ENCODE measurements at regions not wholly inside any gene's neighbourhood (a gene's known extent, or its start where the extent isn't known, plus 50 kb on each side); places are given as distances from the start of the nearest gene placed in this dataset.
A peak's percentile ranks its signal among the peaks of the same experiment; 100 is the strongest.

- DNase-seq: peak; percentile 40
These were observed 577.5 kb downstream of the DIPK2A start for GRCh38 chr3:144549166-144549565.

- no peak for DNase-seq
These were observed 580.9 kb downstream of the DIPK2A start for GRCh38 chr3:144552346-144553057.

- no peak for DNase-seq
These were observed 581.7 kb downstream of the DIPK2A start for GRCh38 chr3:144553301-144553700.

- DNase-seq: no peak
These were observed 583.3 kb downstream of the DIPK2A start for GRCh38 chr3:144554889-144555288.

- no peak for DNase-seq
These were observed 584.8 kb downstream of the DIPK2A start for GRCh38 chr3:144556392-144556791.

GRCh38 chr3:144557515-144557914 is 585.9 kb downstream of the DIPK2A start:
- no peak for DNase-seq

GRCh38 chr3:144564011-144564410 is 592.4 kb downstream of the DIPK2A start:
- DNase-seq: peak; percentile 17

GRCh38 chr3:144566320-144566719 is 594.7 kb downstream of the DIPK2A start:
- no peak for DNase-seq

- no peak for DNase-seq
These were observed 598.0 kb downstream of the DIPK2A start for GRCh38 chr3:144569651-144570050.

GRCh38 chr3:144583871-144584270 is 612.2 kb downstream of the DIPK2A start:
- no peak for DNase-seq

GRCh38 chr3:144585408-144585807 is 613.8 kb downstream of the DIPK2A start:
- no peak for DNase-seq

- DNase-seq: no peak
These were observed 614.3 kb downstream of the DIPK2A start for GRCh38 chr3:144585953-144586352.

- no peak for DNase-seq
These were observed 614.8 kb downstream of the DIPK2A start for GRCh38 chr3:144586382-144586781.

GRCh38 chr3:144590854-144591253 is 619.2 kb downstream of the DIPK2A start:
- no peak for DNase-seq

- DNase-seq: no peak
These were observed 622.3 kb downstream of the DIPK2A start for GRCh38 chr3:144593881-144594280.

- DNase-seq: peak; percentile 32
These were observed 648.6 kb downstream of the DIPK2A start for GRCh38 chr3:144620236-144620635.

- DNase-seq: no peak
These were observed 651.2 kb downstream of the DIPK2A start for GRCh38 chr3:144622845-144623244.

- peak; percentile 42 for DNase-seq
These were observed 653.0 kb downstream of the DIPK2A start for GRCh38 chr3:144624656-144625055.

- no peak for DNase-seq
These were observed 655.2 kb downstream of the DIPK2A start for GRCh38 chr3:144626835-144627234.

GRCh38 chr3:144629381-144629780 is 657.8 kb downstream of the DIPK2A start:
- DNase-seq: no peak

- DNase-seq: peak; percentile 26
These were observed 665.2 kb downstream of the DIPK2A start for GRCh38 chr3:144636833-144637232.

GRCh38 chr3:144638009-144638408 is 666.4 kb downstream of the DIPK2A start:
- DNase-seq: no peak

GRCh38 chr3:144643771-144644198 is 672.2 kb downstream of the DIPK2A start:
- peak; percentile 18 for DNase-seq

- no peak for DNase-seq
These were observed 673.7 kb downstream of the DIPK2A start for GRCh38 chr3:144645300-144645699.

GRCh38 chr3:144650380-144650779 is 678.8 kb downstream of the DIPK2A start:
- no peak for DNase-seq

Data from NCI-H82 (cell line).